G401.6 (cell line): ENCODE measurements at regions not wholly inside any gene's neighbourhood (a gene's known extent, or its start where the extent isn't known, plus 50 kb on each side); places are given as distances from the start of the nearest gene placed in this dataset.
"Not testable (repeated sequence)": the region's sequence is repeated elsewhere in the genome, so short reads cannot be mapped to it uniquely, and the experiment has no call there.

Experiments used
- FAIRE-seq: peaks from 2 replicates; lab custom pipeline; 2012; peaks lifted over from hg19 to GRCh38; lab: Jason Lieb, UNC

DNA sequence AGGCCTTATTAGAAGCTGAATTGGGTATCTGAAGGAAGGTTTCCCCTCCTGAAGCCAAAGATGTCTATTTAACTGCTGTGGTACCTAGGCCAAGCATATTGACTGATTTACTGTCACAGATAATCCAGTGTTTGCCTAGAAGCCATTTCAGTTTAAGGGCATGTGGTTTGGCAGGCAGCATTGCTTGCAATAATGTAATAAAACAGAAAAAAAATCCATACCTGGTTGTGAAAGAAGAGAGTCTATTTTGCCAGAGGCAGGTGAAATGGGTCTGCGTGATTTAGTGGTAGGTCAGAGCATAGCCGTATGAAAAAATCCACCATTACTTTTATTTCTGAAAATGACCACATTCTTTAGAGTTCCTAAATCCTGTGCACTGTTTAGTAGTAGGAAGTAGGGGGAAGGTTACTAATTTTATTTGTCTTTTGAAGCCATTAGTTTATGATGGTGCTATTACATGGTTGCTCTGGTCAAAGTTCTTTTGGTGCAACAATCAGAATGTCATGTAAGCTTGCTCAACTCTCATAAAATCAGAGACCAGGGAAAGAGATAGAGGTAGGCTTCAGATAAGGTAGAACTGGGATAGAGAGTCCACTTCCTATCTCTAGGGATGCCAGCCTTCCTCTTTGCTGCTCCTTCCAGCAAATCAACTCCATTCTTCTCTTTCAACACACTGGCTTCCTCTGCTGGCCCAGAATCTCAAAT is 343.4 kb downstream of the GPD2 start:
- FAIRE-seq = no peak

- not testable (repeated sequence) for FAIRE-seq
These were observed 345.5 kb downstream of the GPD2 start for GRCh38 chr2:156781677-156782076.

DNA sequence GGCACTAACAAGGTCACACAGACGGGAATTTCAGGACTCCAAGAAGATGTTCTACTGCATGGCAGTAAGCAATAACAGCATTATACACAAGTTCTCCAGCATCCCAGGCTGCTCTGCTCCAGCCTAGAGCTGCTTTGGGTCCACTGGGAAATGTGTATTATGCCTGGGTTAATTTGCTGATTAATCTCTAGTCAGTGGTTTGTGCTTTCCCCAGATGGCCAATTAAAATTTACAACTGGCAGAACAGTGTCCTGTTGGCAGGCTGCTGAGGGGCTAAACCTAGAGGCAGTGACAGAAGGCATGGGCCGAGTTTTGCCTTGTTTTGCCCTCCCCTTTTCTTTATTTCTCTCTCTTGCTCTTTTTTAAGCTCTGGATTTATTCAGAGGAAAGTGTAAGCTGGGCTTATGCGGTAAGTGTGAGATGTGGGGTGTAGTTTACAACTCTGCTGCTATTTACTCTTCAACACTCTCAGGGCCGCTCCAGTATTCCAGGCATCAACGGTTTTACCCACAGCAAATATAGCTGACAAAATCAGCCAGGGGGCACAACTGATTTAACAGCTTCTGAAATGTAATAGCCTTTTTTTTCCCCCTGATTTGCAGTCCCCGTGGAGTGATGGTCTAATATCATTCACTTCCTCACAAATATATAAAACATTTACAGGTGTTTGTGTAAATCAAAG is 348.0 kb downstream of the GPD2 start:
- no peak for FAIRE-seq

GRCh38 chr2:156787517-156787916 is 351.3 kb downstream of the GPD2 start:
- no peak for FAIRE-seq

DNA sequence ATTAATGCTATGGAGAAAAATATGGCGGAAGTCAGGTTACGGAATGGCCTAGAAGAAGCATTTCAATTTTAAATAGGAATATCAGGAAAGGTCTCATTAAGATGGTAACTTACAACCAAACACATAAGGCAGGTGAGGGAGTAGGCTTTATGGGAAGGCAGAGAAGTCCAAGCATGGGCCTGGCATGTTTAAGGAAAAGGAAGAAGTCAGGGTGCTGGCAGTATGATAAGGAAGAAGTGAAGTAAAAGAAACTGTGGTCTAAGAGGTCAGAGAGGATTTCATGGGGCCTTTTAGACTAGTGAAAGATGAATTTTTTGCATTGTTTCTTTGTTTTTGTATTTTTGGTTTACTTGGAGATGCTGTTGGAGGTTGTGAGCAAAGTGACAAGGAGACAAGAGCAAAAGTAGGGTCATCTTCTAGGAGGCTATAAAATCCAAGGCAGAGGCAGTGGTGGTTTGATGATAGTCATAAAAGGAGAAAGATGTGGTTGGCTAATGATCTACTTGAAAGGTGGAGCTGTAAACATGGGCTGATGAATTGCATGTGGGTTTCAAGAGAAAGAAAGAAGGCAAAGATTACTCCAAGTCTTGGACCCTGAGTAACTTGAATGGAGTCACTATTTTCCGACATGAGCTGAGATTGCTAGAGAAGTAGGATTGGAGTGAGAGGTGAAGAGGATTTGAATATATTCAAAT is 354.3 kb downstream of the GPD2 start:
- FAIRE-seq = no peak

DNA sequence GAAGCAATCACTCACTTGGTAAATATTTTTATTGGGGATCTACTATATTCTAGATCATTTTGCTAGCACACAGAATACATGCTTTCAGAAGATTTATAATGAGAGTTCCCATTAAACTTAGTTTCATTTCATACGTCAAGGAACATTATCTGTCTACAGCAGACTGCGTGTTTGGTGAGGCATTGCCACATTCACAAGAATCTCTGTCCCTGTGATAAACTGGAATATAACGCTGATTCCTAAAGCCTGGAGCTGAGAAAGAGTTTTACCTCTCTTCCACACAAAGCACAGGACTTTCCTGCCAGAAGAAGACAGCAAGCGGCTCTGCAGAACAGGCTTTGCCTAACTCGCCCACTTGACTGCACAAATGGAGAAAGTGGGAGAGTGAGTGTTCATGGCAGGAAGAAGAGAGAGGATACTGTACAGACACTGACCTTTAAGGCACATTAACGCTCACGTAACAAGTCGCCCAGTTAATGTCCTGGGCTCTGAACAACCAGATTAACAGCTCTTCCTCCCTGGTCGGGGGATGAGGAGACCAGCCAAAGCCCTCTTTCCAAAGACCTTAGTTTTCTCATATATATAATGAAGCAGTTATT is 356.2 kb downstream of the GPD2 start:
- FAIRE-seq = no peak

GRCh38 chr2:156797832-156798231 is 361.7 kb downstream of the GPD2 start:
- FAIRE-seq = no peak

DNA sequence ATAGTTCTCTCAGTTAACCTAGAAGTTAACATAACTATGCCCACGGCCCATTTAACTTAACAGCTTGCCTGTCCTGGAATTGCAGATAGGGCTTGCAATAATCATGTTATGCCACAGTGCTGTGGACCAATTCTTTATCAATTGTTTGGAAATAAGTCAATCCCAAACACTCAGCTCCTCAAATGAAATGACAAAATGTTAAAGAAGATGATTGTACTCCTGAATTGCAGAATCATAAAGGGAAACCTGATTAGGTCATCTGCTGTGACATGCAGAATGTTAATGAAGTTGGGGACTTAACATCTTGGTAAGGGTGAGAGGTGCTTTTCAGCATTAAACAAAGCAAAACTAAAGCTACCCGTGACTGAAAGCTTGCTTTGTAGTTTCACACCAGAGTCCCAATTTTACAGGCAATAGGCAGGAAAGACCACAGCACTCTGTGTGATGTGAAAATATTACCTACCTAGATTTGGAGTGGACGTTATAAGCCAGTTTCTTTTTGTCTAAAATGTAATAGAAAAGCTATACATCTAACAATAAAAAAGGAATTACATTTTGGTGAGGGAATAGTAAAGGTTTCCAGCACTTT is 364.0 kb downstream of the GPD2 start:
- FAIRE-seq = no peak

DNA sequence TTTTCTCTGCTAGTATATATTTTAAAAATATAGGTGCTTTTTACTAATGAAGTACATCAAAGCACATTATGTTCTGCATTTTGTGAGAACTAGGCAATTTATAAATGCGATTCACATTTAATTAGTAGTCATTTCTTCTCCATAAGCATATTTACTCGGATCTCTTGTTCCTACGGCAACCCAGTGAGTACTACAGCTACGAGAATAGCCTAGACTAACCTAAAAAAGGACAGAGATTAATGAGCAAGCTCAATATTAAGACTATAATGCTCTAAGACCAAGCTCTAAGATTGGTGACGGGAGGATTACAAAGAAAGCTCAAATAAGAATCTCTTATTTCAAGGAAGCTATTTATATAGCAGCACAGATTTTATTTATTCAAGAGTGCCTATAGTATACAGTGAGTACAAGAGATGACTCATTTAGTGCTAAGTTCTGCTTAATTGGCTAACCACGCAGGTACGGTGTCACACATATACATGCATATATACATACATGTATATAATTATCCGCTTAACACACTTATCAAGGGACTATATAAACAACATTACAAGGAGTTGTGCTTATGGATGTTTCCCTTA is 364.7 kb downstream of the GPD2 start:
- no peak for FAIRE-seq

DNA sequence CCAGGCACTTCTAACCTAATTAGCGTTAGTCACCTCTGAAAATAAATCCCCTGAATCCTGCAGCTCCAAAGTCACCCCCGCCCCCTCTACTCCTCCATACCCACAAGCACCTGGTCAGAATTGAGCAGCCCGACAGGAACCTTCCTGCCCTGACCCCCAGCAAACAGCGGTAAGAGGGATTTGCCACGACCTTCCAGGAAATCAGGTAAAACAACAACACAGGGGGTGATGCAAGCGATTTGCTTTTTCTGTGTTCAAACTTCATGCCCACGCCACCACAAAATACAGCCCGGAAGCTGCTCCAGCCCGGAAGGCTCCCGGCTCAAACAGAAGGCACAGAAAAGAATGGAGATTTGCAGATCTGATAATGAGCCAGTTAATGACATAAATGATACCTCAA is 367.1 kb downstream of the GPD2 start:
- no peak for FAIRE-seq

DNA sequence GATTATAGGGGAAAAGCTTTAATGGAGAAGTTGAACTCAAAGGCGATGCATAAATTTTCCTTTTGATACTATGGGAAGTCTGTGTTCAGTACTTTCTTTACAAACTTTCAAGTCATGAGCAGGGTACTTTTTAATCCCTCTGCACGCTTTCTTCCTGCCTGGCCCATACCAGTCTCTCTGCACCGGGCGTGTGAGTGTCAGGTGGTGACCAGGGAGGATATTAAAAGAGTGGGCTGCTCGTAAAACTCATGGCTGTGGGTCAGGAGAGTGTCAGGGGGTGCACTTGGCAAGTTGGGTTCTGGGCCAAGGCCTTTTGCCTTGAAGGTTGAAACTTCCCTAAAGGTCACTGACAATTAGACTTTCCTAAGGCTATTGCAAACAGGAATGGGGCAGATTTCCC is 367.8 kb downstream of the GPD2 start:
- FAIRE-seq = no peak

GRCh38 chr2:156810094-156810493 is 373.9 kb downstream of the GPD2 start:
- FAIRE-seq = no peak

GRCh38 chr2:156812496-156812895 is 376.3 kb downstream of the GPD2 start:
- no peak for FAIRE-seq

DNA sequence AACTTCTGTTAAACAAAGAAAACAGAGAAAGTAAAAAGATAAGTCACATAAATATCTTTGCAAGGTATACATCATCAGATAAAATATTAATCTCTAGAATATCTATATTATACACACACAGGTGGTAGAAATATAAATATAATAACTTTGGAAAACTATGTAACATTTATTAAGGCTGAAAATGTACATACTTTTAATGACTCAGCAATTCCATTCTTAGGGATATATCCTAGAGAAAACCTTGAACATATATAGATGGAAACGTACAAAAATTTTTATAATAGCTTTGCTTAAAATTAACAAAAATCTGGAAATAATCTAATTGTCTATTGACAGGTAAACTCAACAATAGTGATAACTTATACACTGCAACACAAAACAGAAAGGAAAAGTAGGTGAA is 381.3 kb downstream of the GPD2 start:
- peak; percentile 19 for FAIRE-seq

- no peak for FAIRE-seq
These were observed 382.0 kb downstream of the GPD2 start for GRCh38 chr2:156818221-156818620.

DNA sequence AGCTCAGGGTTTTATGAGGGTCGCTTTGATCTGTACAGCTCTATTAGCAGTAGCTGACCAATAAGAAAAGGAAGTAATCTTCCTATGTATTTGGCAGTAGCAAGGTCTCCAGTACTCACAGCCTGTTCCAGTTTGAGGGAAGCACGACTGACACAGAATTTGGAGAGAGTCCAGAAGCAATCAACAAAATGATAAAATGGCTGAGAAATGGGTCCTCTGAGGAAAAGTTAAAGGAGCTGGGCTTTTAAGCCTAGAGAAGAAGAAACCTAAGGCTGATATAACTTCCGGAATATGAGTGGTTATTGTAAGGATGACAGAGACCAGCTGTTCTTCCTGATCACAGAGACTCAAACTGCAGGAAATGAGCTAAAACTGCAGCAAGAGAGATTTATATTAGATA is 382.8 kb downstream of the GPD2 start:
- FAIRE-seq = no peak

- no peak for FAIRE-seq
These were observed 390.3 kb downstream of the GPD2 start for GRCh38 chr2:156826341-156826933.

GRCh38 chr2:156834431-156834830 is 398.3 kb downstream of the GPD2 start:
- FAIRE-seq = no peak

GRCh38 chr2:156837635-156838370 is 401.6 kb downstream of the GPD2 start:
- FAIRE-seq = no peak

DNA sequence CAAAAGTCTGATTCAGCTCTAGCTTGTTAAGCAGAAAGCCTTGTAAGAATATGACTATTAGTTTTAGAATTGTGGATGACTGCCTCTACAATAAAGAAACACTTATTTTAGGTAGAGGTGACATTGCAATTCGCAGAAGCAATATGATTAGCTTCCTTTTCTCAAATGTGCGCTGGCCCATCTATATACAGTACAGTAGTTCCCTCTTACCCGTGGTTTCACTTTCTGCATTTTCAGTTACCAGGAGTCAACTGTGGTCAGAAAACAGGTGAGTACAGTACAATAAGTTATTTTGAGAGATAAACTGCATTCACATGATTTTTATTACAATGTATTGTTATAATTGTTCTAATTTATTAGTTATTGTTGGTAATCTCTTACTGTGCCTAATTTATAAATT is 405.1 kb downstream of the GPD2 start:
- no peak for FAIRE-seq
